Keratinocyte (primary cell): ENCODE measurements at regions not wholly inside any gene's neighbourhood (a gene's known extent, or its start where the extent isn't known, plus 50 kb on each side); places are given as distances from the start of the nearest gene placed in this dataset.

ENCODE experiments used
- DNase-seq: peaks from one replicate; pipeline ENCODE4 v3.0.0-alpha.2; 2011; ENCODE audit warnings: low read depth, missing footprints, low spot score
- FAIRE-seq: peaks from 2 replicates; lab custom pipeline; 2011; peaks lifted over from hg19 to GRCh38; lab: Jason Lieb, UNC
- H2AFZ ChIP-seq: 2 replicates; pipeline ENCODE4 v1.6.0; 2012; ENCODE audit warnings: low read length, control low read depth, inconsistent platforms; ENCODE audit not compliant: control insufficient read depth
- H3K27ac ChIP-seq: 2 replicates; pipeline ENCODE4 v1.5.1; 2011; ENCODE audit warnings: low read length; ENCODE audit not compliant: control insufficient read depth, insufficient read depth
- H3K27me3 ChIP-seq: 3 replicates; pipeline ENCODE4 v1.6.0; 2011; ENCODE audit warnings: low read length; ENCODE audit not compliant: control insufficient read depth, insufficient read depth; ENCODE audit errors: extremely low read depth
- H3K36me3 ChIP-seq, 2 experiments: 2 replicates in 1 of 2; 3 replicates in 1 of 2; pipeline ENCODE4 v1.5.1; 2011; ENCODE audit warnings: low read length in 2 of 2, mild to moderate bottlenecking in 1 of 2; ENCODE audit not compliant: control insufficient read depth in 2 of 2, insufficient read depth in 2 of 2; ENCODE audit errors: extremely low read depth in 1 of 2
- H3K4me1 ChIP-seq: 3 replicates; pipeline ENCODE4 v1.5.1; 2011; ENCODE audit warnings: low read length; ENCODE audit not compliant: control insufficient read depth, insufficient read depth; ENCODE audit errors: extremely low read depth
- H3K4me2 ChIP-seq: 3 replicates; pipeline ENCODE4 v1.6.0; 2011; ENCODE audit warnings: low read depth, low read length; ENCODE audit not compliant: control insufficient read depth, insufficient read depth; ENCODE audit errors: extremely low read depth
- H3K4me3 ChIP-seq, 3 experiments: fragments of 200-600 bp in 1 of 3; sonication (generic) in 1 of 3; 2 replicates in 2 of 3; 3 replicates in 1 of 3; pipeline ENCODE4 v1.5.1; 2011 to 2016; ENCODE audit warnings: low read length in 3 of 3, mild to moderate bottlenecking in 3 of 3, control low read depth in 2 of 3, inconsistent platforms in 1 of 3, low read depth in 1 of 3, mixed read lengths in 1 of 3, mixed run types in 1 of 3, moderate library complexity in 1 of 3; ENCODE audit not compliant: control insufficient read depth in 2 of 3, insufficient read depth in 2 of 3; ENCODE audit errors: extremely low read depth in 1 of 3
- H3K79me2 ChIP-seq: 2 replicates; pipeline ENCODE4 v1.6.0; 2012; ENCODE audit warnings: low read length; ENCODE audit not compliant: control insufficient read depth, insufficient read depth
- H3K9ac ChIP-seq: 3 replicates; pipeline ENCODE4 v1.6.0; 2011; ENCODE audit warnings: low read length; ENCODE audit not compliant: control insufficient read depth, insufficient read depth; ENCODE audit errors: extremely low read depth
- H3K9me1 ChIP-seq: 3 replicates; pipeline ENCODE4 v1.6.0; 2011; ENCODE audit warnings: low read length; ENCODE audit not compliant: control insufficient read depth, insufficient read depth; ENCODE audit errors: extremely low read depth
- H3K9me3 ChIP-seq: 2 replicates; pipeline ENCODE4 v1.5.1; 2012; ENCODE audit warnings: low read depth, low read length; ENCODE audit not compliant: control insufficient read depth
- H4K20me1 ChIP-seq: 3 replicates; pipeline ENCODE4 v1.6.0; 2011; ENCODE audit warnings: low read length; ENCODE audit not compliant: control insufficient read depth, insufficient read depth; ENCODE audit errors: extremely low read depth
- EZH2 ChIP-seq: IDR thresholded peaks from one replicate; pipeline ENCODE4 v1.6.1; 2012; ENCODE audit warnings: inconsistent platforms, mild to moderate bottlenecking, low read length, moderate library complexity
- dilution Hi-C: fragments of 300-500 bp; cut with MboI; formaldehyde crosslinking; loops from one replicate; pipeline ENCODE4 v1.7.0; 2020; ENCODE audit warnings: low sequenced_read_pairs; ENCODE audit not compliant: extremely low pct_ligation_motif_present
- TF ChIP-seq, protein P1 (sequence below), 3 experiments: IDR thresholded peaks in 1 of 3; conservative IDR thresholded peaks in 1 of 3; optimal IDR thresholded peaks in 1 of 3; 2 replicates in 2 of 3; 3 replicates in 1 of 3; pipeline versions ENCODE3 to v1.5.1; 2011; ENCODE audit warnings: low read length in 3 of 3, mild to moderate bottlenecking in 3 of 3, moderate library complexity in 2 of 3, control low read depth in 1 of 3, inconsistent platforms in 1 of 3; ENCODE audit not compliant: insufficient read depth in 2 of 3; ENCODE audit errors: extremely low read depth in 1 of 3

DNA sequence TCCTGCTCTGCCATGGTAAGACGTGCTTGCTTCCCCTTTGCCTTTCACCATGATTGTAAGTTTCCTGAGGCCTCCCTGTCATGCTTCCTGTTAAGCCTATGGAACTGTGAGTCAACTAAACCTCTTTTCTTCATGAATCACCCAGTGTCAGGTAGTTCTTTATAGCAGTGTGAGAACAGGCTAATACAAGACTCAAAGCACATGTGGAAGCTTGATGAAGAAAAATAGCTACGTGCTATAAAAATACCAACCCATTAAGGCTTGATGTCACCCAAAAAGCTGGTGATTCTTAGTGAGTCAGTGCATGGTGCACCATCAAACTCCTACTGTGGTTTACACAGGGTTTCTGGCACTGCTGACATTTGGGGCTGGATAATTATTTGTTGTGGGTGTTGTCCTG is 332.2 kb downstream of the TMEM167A start:
- H3K9ac ChIP-seq: no peak overlapping the region
- no peak overlapping the region for H3K4me3 ChIP-seq
- H3K36me3 ChIP-seq: no peaks in the 10 kb centered on the region
- H3K27me3 ChIP-seq: no peaks in the 10 kb centered on the region
- H4K20me1 ChIP-seq: no peaks in the 10 kb centered on the region
- H3K9me1 ChIP-seq: no peaks in the 10 kb centered on the region
- no peak overlapping the region for H3K4me2 ChIP-seq
- FAIRE-seq (no peak), DNase-seq (no peak)
- no peaks in the 10 kb centered on the region for H3K9me3 ChIP-seq
- H3K27ac ChIP-seq: no peak overlapping the region
- no peak overlapping the region for H2AFZ ChIP-seq
- TF ChIP-seq, protein P1, sequence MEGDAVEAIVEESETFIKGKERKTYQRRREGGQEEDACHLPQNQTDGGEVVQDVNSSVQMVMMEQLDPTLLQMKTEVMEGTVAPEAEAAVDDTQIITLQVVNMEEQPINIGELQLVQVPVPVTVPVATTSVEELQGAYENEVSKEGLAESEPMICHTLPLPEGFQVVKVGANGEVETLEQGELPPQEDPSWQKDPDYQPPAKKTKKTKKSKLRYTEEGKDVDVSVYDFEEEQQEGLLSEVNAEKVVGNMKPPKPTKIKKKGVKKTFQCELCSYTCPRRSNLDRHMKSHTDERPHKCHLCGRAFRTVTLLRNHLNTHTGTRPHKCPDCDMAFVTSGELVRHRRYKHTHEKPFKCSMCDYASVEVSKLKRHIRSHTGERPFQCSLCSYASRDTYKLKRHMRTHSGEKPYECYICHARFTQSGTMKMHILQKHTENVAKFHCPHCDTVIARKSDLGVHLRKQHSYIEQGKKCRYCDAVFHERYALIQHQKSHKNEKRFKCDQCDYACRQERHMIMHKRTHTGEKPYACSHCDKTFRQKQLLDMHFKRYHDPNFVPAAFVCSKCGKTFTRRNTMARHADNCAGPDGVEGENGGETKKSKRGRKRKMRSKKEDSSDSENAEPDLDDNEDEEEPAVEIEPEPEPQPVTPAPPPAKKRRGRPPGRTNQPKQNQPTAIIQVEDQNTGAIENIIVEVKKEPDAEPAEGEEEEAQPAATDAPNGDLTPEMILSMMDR (optimal IDR thresholded peaks at IDR 0.05 in 1 of 3, IDR thresholded peaks at IDR 0.05 in 1 of 3, conservative IDR thresholded peaks at IDR 0.05 in 1 of 3; ENCODE audit: extremely low read depth in 1 of 3, insufficient read depth in 2 of 3, low read length in 3 of 3): no peak
- TF ChIP-seq EZH2: no peak
- no peaks in the 10 kb centered on the region for H3K79me2 ChIP-seq
- no peaks in the 10 kb centered on the region for H3K4me1 ChIP-seq
- dilution Hi-C loops: no loop called here

DNA sequence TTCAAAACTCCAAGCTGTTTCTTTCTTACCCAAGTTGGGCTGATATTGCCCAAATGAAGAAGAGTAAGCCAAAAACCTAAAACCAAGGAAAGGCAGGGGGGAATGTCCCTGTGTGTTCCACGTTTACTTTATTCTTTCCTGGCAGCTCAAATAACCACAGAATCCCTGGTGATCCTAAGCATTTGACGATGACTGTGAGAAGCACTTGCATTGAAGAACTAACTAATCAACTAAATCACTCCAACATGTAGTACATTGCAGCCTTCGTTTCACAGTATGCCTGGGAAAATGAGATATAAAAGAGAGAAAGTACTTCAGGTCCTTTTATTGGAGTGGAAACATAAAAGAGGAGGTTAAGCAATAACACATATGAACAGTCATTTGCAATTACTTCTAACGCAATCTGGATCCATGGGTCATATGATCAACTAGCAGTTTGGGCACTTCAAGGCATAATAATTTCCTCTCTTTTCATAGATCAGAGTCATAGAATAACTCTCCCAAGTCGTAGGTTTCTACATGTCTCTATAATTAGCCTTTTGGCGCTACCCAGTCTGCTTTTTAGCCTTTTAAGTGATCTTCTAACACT is 338.4 kb downstream of the TMEM167A start:
- H3K27me3 ChIP-seq: no peaks in the 10 kb centered on the region
- dilution Hi-C loops: no loop called here
- H3K36me3 ChIP-seq: no peaks in the 10 kb centered on the region
- FAIRE-seq: no peak
- H3K9ac ChIP-seq: no peak overlapping the region
- DNase-seq: no peak
- H2AFZ ChIP-seq: no peak overlapping the region
- H3K79me2 ChIP-seq: no peaks in the 10 kb centered on the region
- H4K20me1 ChIP-seq: no peaks in the 10 kb centered on the region
- H3K4me1 ChIP-seq: no peaks in the 10 kb centered on the region
- H3K27ac ChIP-seq: no peak overlapping the region
- H3K4me2 ChIP-seq: no peak overlapping the region
- H3K9me1 ChIP-seq: no peaks in the 10 kb centered on the region
- TF ChIP-seq, protein P1 (optimal IDR thresholded peaks at IDR 0.05 in 1 of 3, IDR thresholded peaks at IDR 0.05 in 1 of 3, conservative IDR thresholded peaks at IDR 0.05 in 1 of 3; ENCODE audit: extremely low read depth in 1 of 3, insufficient read depth in 2 of 3, low read length in 3 of 3): no peak
- no peak for TF ChIP-seq EZH2
- no peaks in the 10 kb centered on the region for H3K9me3 ChIP-seq
- no peak overlapping the region for H3K4me3 ChIP-seq
